Fibroblast of lung (primary cell): ENCODE measurements at regions not wholly inside any gene's neighbourhood (a gene's known extent, or its start where the extent isn't known, plus 50 kb on each side); places are given as distances from the start of the nearest gene placed in this dataset.

Experiments used
- CTCF ChIP-seq, 2 donors: IDR thresholded peaks in 1 of 2; conservative IDR thresholded peaks in 1 of 2; 1 replicate in 1 of 2; 2 replicates in 1 of 2; pipeline ENCODE4 v1.5.1; 2011 to 2012; ENCODE audit warnings: low read length in 2 of 2, control low read depth in 1 of 2, inconsistent platforms in 1 of 2, low read depth in 1 of 2, mild to moderate bottlenecking in 1 of 2
- EZH2 ChIP-seq: IDR thresholded peaks from 2 replicates; pipeline ENCODE4 v1.5.1; 2012; ENCODE audit warnings: low read length, control low read depth, mild to moderate bottlenecking; ENCODE audit errors: missing control alignments

- no peak for TF ChIP-seq CTCF (conservative IDR thresholded peaks at IDR 0.05 in 1 of 2, IDR thresholded peaks at IDR 0.05 in 1 of 2; ENCODE audit: low read depth in 1 of 2, low read length in 2 of 2)
- TF ChIP-seq EZH2: no peak
Observed at GRCh38 chr7:10022480-10022879, 951.2 kb upstream of the PHF14 start.
